Dendritic cell treated with granulocyte-macrophage colony-stimulating factor and Interleukin-4, amounts not matched to agents 40 ng/mL and 50 ng/mL, for 4 days (primary cell): ENCODE measurements at regions not wholly inside any gene's neighbourhood (a gene's known extent, or its start where the extent isn't known, plus 50 kb on each side); places are given as distances from the start of the nearest gene placed in this dataset.

Source experiments
- H3K27ac Mint-ChIP-seq: one replicate; pipeline ENCODE4 v1.8.0; 2022; ENCODE audit warnings: mild to moderate bottlenecking, mixed read lengths
- H3K27me3 Mint-ChIP-seq: one replicate; pipeline ENCODE4 v1.8.0; 2022; ENCODE audit warnings: mild to moderate bottlenecking, mixed read lengths
- H3K36me3 Mint-ChIP-seq: one replicate; pipeline ENCODE4 v1.8.0; 2022; ENCODE audit warnings: low read depth, mixed read lengths
- H3K4me1 Mint-ChIP-seq: one replicate; pipeline ENCODE4 v1.8.0; 2022; ENCODE audit warnings: low read depth, mixed read lengths
- H3K4me3 Mint-ChIP-seq: one replicate; pipeline ENCODE4 v1.8.0; 2022; ENCODE audit warnings: mild to moderate bottlenecking, moderate library complexity, mixed read lengths
- H3K9me3 Mint-ChIP-seq: one replicate; pipeline ENCODE4 v1.8.0; 2022; ENCODE audit warnings: mixed read lengths
- intact Hi-C: fragments of 100-400 bp; cut with micrococcal nuclease; formaldehyde crosslinking; loops from one replicate; pipeline ENCODE4 v1.15.0; 2022

- intact Hi-C loops = no loop called here
- Mint-ChIP-seq H3K4me3 (no peak overlapping the region), H3K27ac (no peak overlapping the region), H3K27me3 (peaks cover under 1% of the 10 kb centered on the region), H3K36me3 (no peaks in the 10 kb centered on the region), H3K4me1 (no peaks in the 10 kb centered on the region), H3K9me3 (no peaks in the 10 kb centered on the region)
Observed at GRCh38 chr16:73268366-73268993, 220.6 kb upstream of the ZFHX3 start.

- Mint-ChIP-seq H3K27me3 (peaks cover 2% of the 10 kb centered on the region), H3K36me3 (no peaks in the 10 kb centered on the region), H3K4me3 (no peak overlapping the region), H3K27ac (no peak overlapping the region), H3K4me1 (no peaks in the 10 kb centered on the region), H3K9me3 (peaks cover 8% of the 10 kb centered on the region)
- intact Hi-C loops = no loop called here
Observed at GRCh38 chr16:73265935-73266334, 218.0 kb upstream of the ZFHX3 start.

GRCh38 chr16:73265124-73265837 is 217.4 kb upstream of the ZFHX3 start:
- no peak overlapping the region for H3K27ac Mint-ChIP-seq
- no peaks in the 10 kb centered on the region for H3K36me3 Mint-ChIP-seq
- intact Hi-C loops = no loop called here
- H3K9me3 Mint-ChIP-seq = peaks cover 8% of the 10 kb centered on the region
- no peaks in the 10 kb centered on the region for H3K4me1 Mint-ChIP-seq
- no peak overlapping the region for H3K4me3 Mint-ChIP-seq
- peaks cover 2% of the 10 kb centered on the region for H3K27me3 Mint-ChIP-seq

DNA sequence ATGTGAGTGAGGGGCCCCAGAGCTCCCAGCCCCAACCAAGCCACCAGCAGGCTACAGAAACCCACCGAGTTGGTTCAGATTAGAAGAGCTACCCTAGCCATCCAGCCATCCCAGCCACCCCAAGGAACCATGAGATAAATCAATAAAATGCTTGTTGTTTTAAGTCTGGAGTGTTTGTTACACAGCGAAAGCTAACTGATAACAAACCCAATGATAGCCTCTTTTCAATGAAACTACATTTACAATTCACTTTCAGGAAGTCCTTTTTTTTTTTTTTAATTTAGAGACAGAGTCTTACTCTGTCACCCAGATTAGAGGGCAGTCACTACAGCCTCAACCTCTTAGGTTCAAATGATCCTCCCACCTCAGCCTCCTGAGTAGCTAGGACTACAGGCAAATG is 215.0 kb upstream of the ZFHX3 start:
- peaks cover 2% of the 10 kb centered on the region for H3K27me3 Mint-ChIP-seq
- no peak overlapping the region for H3K27ac Mint-ChIP-seq
- H3K4me1 Mint-ChIP-seq = no peaks in the 10 kb centered on the region
- H3K9me3 Mint-ChIP-seq = peaks cover 8% of the 10 kb centered on the region
- H3K4me3 Mint-ChIP-seq = no peak overlapping the region
- no peaks in the 10 kb centered on the region for H3K36me3 Mint-ChIP-seq
- intact Hi-C loops = no loop called here

DNA sequence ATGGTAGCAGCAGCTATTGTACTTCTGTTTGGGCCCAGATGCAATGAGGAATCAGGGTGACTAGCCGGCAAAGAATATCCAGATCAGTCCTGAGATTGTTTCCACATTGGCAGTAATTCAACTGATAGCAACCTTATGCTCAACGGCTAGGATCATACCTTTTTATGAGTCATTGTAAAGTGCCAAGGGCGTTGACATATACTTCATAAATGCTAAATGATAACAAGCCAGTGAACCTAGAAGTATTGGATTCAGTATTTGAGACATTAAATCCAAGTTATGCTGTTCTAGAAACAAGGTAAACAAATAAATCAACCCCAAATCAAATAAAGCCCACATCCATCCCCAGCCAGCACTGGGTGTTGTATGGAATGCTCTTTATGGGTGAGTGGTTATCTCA is 207.1 kb upstream of the ZFHX3 start:
- intact Hi-C loops = no loop called here
- no peaks in the 10 kb centered on the region for H3K27me3 Mint-ChIP-seq
- H3K27ac Mint-ChIP-seq = no peak overlapping the region
- no peaks in the 10 kb centered on the region for H3K4me1 Mint-ChIP-seq
- no peaks in the 10 kb centered on the region for H3K36me3 Mint-ChIP-seq
- no peaks in the 10 kb centered on the region for H3K9me3 Mint-ChIP-seq
- H3K4me3 Mint-ChIP-seq = no peak overlapping the region

DNA sequence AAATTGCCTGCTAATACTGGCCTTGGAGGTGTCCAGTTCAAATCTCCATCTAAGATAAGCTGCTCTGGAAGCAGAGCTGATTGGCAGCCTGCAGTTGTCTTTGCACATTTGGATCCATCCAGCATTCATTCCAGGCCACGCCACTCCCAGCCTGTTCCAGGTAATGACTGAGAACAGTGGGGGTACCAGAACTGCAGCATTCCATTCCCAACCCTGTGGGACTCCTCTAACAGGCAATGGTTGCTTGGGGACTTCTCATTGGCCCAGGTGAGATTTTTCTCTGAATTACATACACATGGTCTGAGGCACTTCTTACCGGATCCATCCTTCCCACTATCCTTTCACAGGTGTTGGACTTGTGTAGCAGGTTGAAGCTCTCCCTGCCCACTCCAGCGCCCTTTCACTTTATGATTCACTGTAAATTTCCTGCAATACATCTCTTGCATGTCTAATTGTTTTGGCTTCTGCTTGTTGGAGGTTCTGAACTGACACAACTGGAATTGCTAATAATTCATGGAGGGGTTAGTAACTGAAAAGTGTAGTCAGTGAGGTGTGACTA is 206.1 kb upstream of the ZFHX3 start:
- no peaks in the 10 kb centered on the region for H3K36me3 Mint-ChIP-seq
- H3K27me3 Mint-ChIP-seq = no peaks in the 10 kb centered on the region
- no peaks in the 10 kb centered on the region for H3K9me3 Mint-ChIP-seq
- H3K27ac Mint-ChIP-seq = no peak overlapping the region
- intact Hi-C loops = no loop called here
- no peak overlapping the region for H3K4me3 Mint-ChIP-seq
- H3K4me1 Mint-ChIP-seq = no peaks in the 10 kb centered on the region

DNA sequence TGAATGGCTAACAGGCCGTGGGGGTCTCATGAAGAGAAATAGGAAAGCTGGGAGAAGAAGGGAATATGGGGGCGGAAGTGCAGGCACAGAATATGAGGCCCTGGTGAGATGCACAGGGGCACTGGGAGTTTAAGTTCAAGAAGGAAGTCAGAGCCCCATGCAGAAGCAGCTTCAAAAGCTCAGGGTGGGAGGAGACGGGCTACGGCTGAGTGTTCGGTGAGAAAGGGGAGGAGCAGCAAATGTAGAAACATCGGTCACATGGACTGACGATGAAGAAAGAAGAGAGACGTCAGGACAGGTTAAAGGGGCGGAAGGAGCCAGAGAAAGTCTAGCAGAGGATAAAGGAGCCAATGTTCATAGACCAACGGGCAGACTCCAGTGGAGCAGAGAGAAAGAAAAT is 204.5 kb upstream of the ZFHX3 start:
- no peak overlapping the region for H3K4me3 Mint-ChIP-seq
- intact Hi-C loops = no loop called here
- H3K4me1 Mint-ChIP-seq = no peaks in the 10 kb centered on the region
- H3K9me3 Mint-ChIP-seq = no peaks in the 10 kb centered on the region
- H3K36me3 Mint-ChIP-seq = no peaks in the 10 kb centered on the region
- no peaks in the 10 kb centered on the region for H3K27me3 Mint-ChIP-seq
- no peak overlapping the region for H3K27ac Mint-ChIP-seq

GRCh38 chr16:73251608-73252007 is 203.7 kb upstream of the ZFHX3 start:
- H3K9me3 Mint-ChIP-seq = no peaks in the 10 kb centered on the region
- no peaks in the 10 kb centered on the region for H3K36me3 Mint-ChIP-seq
- H3K4me1 Mint-ChIP-seq = no peaks in the 10 kb centered on the region
- no peak overlapping the region for H3K4me3 Mint-ChIP-seq
- H3K27me3 Mint-ChIP-seq = no peaks in the 10 kb centered on the region
- no peak overlapping the region for H3K27ac Mint-ChIP-seq
- intact Hi-C loops = no loop called here

GRCh38 chr16:73248316-73248715 is 200.4 kb upstream of the ZFHX3 start:
- intact Hi-C loops = no loop called here
- Mint-ChIP-seq H3K4me3 (no peak overlapping the region), H3K27ac (no peak overlapping the region), H3K27me3 (no peaks in the 10 kb centered on the region), H3K36me3 (no peaks in the 10 kb centered on the region), H3K4me1 (no peaks in the 10 kb centered on the region), H3K9me3 (no peaks in the 10 kb centered on the region)

DNA sequence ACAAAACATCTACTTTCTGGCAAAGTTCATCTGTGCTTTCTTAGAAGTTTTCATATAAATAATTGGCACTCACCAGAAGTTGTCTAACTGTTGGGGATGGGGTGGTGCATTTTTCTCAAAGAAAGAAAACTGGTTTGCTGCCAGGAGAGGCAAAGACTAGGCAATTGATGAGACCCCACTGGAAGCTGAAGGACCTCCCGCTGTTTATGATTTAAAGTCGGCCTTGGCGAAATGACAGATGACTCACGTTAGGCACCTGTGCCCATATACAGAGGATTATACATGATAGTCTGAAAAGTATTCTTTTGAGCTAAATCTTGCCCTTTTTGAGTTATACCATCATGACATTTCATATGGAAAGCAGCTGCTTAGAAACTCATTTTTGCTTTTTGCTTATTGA is 193.0 kb upstream of the ZFHX3 start:
- Mint-ChIP-seq H3K27ac (no peak overlapping the region), H3K4me3 (no peak overlapping the region), H3K27me3 (no peaks in the 10 kb centered on the region), H3K9me3 (no peaks in the 10 kb centered on the region), H3K36me3 (no peaks in the 10 kb centered on the region), H3K4me1 (peaks cover 7% of the 10 kb centered on the region)
- intact Hi-C loops = no loop called here

- intact Hi-C loops = no loop called here
- Mint-ChIP-seq H3K36me3 (no peaks in the 10 kb centered on the region), H3K27ac (no peak overlapping the region), H3K4me3 (no peak overlapping the region), H3K27me3 (no peaks in the 10 kb centered on the region), H3K9me3 (no peaks in the 10 kb centered on the region), H3K4me1 (peaks cover 7% of the 10 kb centered on the region)
Observed at GRCh38 chr16:73237601-73238000, 189.7 kb upstream of the ZFHX3 start.

GRCh38 chr16:73234496-73234895 is 186.6 kb upstream of the ZFHX3 start:
- Mint-ChIP-seq H3K36me3 (no peaks in the 10 kb centered on the region), H3K9me3 (no peaks in the 10 kb centered on the region), H3K4me3 (no peak overlapping the region), H3K27me3 (no peaks in the 10 kb centered on the region), H3K4me1 (peaks cover 7% of the 10 kb centered on the region), H3K27ac (no peak overlapping the region)
- intact Hi-C loops = no loop called here

DNA sequence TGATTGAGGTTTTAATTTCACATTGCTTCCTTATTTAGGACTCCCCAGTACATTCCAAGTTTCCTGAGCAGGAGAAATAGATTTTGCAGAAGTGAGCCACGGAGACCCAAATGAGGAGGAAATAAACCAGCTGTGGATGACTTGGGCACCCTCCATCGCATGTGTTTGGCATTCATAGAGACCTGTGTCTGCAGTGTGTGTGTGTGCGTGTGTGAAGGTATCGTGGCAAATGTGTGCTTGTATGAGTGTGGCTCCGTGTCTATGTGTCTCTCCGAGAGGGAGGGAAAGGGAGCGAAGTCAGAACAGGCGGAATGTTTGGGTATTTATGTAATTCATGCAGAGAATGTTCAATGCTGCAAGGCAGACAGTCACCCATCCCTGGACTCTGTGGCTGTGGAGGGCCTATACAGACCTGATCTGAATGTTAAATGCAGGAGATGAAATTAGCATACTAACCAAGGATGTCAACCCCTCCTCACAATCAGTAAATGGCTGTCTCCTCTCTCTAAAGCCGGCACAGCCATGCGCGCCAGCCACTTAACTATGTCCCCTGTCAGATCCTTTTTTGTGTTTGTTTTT is 186.0 kb upstream of the ZFHX3 start:
- H3K4me1 Mint-ChIP-seq = peaks cover 7% of the 10 kb centered on the region
- H3K27ac Mint-ChIP-seq = no peak overlapping the region
- no peaks in the 10 kb centered on the region for H3K36me3 Mint-ChIP-seq
- no peaks in the 10 kb centered on the region for H3K9me3 Mint-ChIP-seq
- intact Hi-C loops = no loop called here
- no peaks in the 10 kb centered on the region for H3K27me3 Mint-ChIP-seq
- no peak overlapping the region for H3K4me3 Mint-ChIP-seq

DNA sequence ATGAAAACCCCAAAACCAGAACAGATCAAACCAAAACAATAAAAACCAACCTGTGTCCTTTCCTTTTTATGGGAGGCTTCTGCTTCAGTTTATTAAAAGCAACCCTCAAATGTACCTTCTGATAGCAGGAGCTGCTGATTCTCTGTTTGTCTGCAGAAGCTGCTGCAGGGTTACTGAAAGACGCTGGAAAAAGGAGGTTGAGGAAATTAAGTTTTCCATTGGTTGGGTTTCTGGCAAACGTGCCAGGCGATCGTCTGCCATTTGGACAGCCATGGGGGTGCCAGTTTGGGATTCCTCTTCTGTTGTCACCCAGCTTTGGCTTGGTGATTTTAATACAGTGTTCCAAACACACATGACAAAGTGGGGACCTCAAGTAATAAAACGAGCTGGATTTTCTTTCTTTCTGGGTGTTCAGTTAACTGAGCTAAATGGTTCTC is 185.4 kb upstream of the ZFHX3 start:
- Mint-ChIP-seq H3K9me3 (no peaks in the 10 kb centered on the region), H3K27ac (no peak overlapping the region), H3K4me1 (peaks cover 7% of the 10 kb centered on the region), H3K4me3 (no peak overlapping the region), H3K27me3 (no peaks in the 10 kb centered on the region), H3K36me3 (no peaks in the 10 kb centered on the region)
- intact Hi-C loops = no loop called here
